Prostate gland (tissue), 2 donors: ENCODE measurements at regions not wholly inside any gene's neighbourhood (a gene's known extent, or its start where the extent isn't known, plus 50 kb on each side); places are given as distances from the start of the nearest gene placed in this dataset.

ENCODE experiments used
- CTCF ChIP-seq, 4 experiments: fragments of 200-600 bp in 2 of 4; fragments of 450-650 bp in 2 of 4; sonication (generic) in 2 of 4; IDR thresholded peaks; 1 replicate in 3 of 4; 2 replicates in 1 of 4; pipeline ENCODE4 v1.5.1; 2016 to 2019; ENCODE audit warnings: antibody characterized with exemption in 4 of 4, mild to moderate bottlenecking in 2 of 4, moderate library complexity in 2 of 4
- POLR2AphosphoS5 ChIP-seq: sonication (generic); formaldehyde crosslinking; IDR thresholded peaks from one replicate; pipeline ENCODE4 v1.6.1; 2017; ENCODE audit warnings: antibody characterized with exemption

- TF ChIP-seq CTCF (IDR thresholded peaks at IDR 0.05), result no peak
- TF ChIP-seq POLR2AphosphoS5, result no peak
Measured at GRCh38 chr12:20154052-20154451, 214.3 kb upstream of the PDE3A start.
